ENCODE measurements at regions not wholly inside any gene's neighbourhood (a gene's known extent, or its start where the extent isn't known, plus 50 kb on each side); places are given as distances from the start of the nearest gene placed in this dataset.

- H3K27ac ChIP-seq (ENCODE audit: low read depth, low read length, severe bottlenecking), result no peak overlapping the region
- no peaks in the 10 kb centered on the region for H3K36me3 ChIP-seq (ENCODE audit: control insufficient read depth, insufficient read depth, low read length)
- H3K4me3 ChIP-seq (ENCODE audit: extremely low read depth, insufficient read depth, low read length, poor library complexity, severe bottlenecking), result no peak overlapping the region
- no peaks in the 10 kb centered on the region for H3K9me3 ChIP-seq (ENCODE audit: control insufficient read depth, low read length)
- no peaks in the 10 kb centered on the region for H3K4me1 ChIP-seq (ENCODE audit: control insufficient read depth, insufficient read depth, low read length, poor library complexity, severe bottlenecking)
These were observed 724.6 kb downstream of the UTRN start for GRCh38 chr6:145009711-145010110.

- Histone ChIP-seq H3K4me3 (ENCODE audit: extremely low read depth, insufficient read depth, low read length, poor library complexity, severe bottlenecking) (no peak overlapping the region), H3K4me1 (ENCODE audit: control insufficient read depth, insufficient read depth, low read length, poor library complexity, severe bottlenecking) (peaks cover 7% of the 10 kb centered on the region), H3K27ac (ENCODE audit: low read depth, low read length, severe bottlenecking) (no peak overlapping the region), H3K9me3 (ENCODE audit: control insufficient read depth, low read length) (no peaks in the 10 kb centered on the region), H3K36me3 (ENCODE audit: control insufficient read depth, insufficient read depth, low read length) (no peaks in the 10 kb centered on the region)
- 0% methylated on average over 1 of the region's 5 CpGs for WGBS, 2 experiments (ENCODE audit: insufficient coverage in 2 of 2)
These were observed 723.2 kb downstream of the EPM2A start for GRCh38 chr6:145012039-145012662.

- Histone ChIP-seq H3K9me3 (ENCODE audit: control insufficient read depth, low read length) (no peaks in the 10 kb centered on the region), H3K27ac (ENCODE audit: low read depth, low read length, severe bottlenecking) (peak overlapping the region; percentile 73), H3K36me3 (ENCODE audit: control insufficient read depth, insufficient read depth, low read length) (no peaks in the 10 kb centered on the region), H3K4me1 (ENCODE audit: control insufficient read depth, insufficient read depth, low read length, poor library complexity, severe bottlenecking) (peaks cover 10% of the 10 kb centered on the region), H3K4me3 (ENCODE audit: extremely low read depth, insufficient read depth, low read length, poor library complexity, severe bottlenecking) (no peak overlapping the region)
- no CpG with 5 or more reads among the region's 2 CpGs for WGBS, 2 experiments (ENCODE audit: insufficient coverage in 2 of 2)
These were observed 719.4 kb downstream of the EPM2A start for GRCh38 chr6:145015739-145016558.

- no peak overlapping the region for H3K27ac ChIP-seq (ENCODE audit: low read depth, low read length, severe bottlenecking)
- H3K9me3 ChIP-seq (ENCODE audit: control insufficient read depth, low read length), result no peaks in the 10 kb centered on the region
These were observed 718.3 kb downstream of the EPM2A start for GRCh38 chr6:145017051-145017450.

DNA sequence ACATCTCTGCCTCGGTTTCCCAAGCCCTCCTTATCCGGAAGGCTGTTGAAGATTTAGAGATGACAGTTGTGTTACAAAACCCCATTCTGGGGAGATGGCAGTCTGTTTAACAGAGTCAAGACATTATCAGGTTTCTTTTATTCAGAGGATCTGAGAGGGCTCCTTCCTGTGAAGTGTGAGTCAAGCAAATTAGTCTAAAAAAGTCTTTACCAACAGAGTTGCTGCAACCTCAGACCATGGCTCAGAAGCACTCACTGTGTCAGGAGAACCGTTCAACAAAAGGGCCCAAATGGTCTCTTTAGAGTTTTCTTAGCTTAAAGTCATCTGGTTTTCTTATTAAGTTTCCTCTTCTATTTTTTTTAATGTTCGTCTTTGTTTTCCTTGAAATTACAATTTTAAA is 717.8 kb downstream of the EPM2A start:
- WGBS, 2 experiments (ENCODE audit: insufficient coverage in 2 of 2), result 0% methylated on average over 1 of the region's 4 CpGs; no CpG with 5 or more reads in 1 of the 2 experiments
- Histone ChIP-seq H3K9me3 (ENCODE audit: control insufficient read depth, low read length) (no peaks in the 10 kb centered on the region), H3K36me3 (ENCODE audit: control insufficient read depth, insufficient read depth, low read length) (no peaks in the 10 kb centered on the region), H3K4me1 (ENCODE audit: control insufficient read depth, insufficient read depth, low read length, poor library complexity, severe bottlenecking) (peaks cover 10% of the 10 kb centered on the region), H3K4me3 (ENCODE audit: extremely low read depth, insufficient read depth, low read length, poor library complexity, severe bottlenecking) (no peak overlapping the region), H3K27ac (ENCODE audit: low read depth, low read length, severe bottlenecking) (no peak overlapping the region)

More at GRCh38 chr6:145017051-145017450, 718.3 kb downstream of the EPM2A start:
- H3K36me3 ChIP-seq (ENCODE audit: control insufficient read depth, insufficient read depth, low read length), result no peaks in the 10 kb centered on the region
- H3K4me3 ChIP-seq (ENCODE audit: extremely low read depth, insufficient read depth, low read length, poor library complexity, severe bottlenecking), result no peak overlapping the region
- peaks cover 10% of the 10 kb centered on the region for H3K4me1 ChIP-seq (ENCODE audit: control insufficient read depth, insufficient read depth, low read length, poor library complexity, severe bottlenecking)

DNA sequence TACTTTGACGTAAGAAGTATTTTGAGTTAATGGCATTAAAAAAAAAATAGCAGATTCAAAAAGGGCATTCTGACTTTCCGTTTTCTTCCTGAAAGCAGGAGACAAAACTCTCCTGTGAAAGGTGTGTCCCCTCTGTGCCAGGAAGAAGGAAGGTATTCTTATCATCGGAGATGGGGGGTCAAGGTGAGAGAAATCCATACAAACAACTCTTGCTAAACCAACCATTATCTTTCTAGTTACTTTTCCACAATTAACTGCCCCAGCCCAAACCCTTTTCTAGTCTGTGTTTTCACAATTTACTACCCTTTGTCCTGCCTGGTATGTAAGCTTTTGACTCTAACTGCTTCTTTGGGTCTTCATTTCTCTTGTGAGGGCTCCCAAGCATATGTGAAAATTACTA is 717.3 kb downstream of the EPM2A start:
- WGBS, 2 experiments (ENCODE audit: insufficient coverage in 2 of 2), result 100% methylated on average over 1 to 2 of the region's 3 CpGs

DNA sequence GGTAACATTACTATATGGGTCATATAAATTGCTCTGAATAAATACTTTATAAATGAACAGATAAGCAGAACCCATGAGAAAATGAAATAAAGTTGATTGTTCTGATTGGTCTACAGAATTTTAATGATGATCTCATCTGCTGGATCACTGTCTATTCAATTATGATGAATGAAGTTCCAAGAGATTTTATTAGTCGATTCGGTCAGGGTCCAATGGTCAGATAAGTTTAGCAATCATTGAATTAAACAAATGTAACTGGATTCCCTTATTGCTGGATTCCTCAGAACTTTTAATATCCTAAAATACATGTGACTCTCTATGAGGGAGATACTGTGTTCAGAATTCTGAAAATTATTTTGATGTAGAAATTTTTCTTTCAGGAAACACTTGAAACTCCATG is 715.2 kb downstream of the EPM2A start:
- peaks cover 10% of the 10 kb centered on the region for H3K4me1 ChIP-seq (ENCODE audit: control insufficient read depth, insufficient read depth, low read length, poor library complexity, severe bottlenecking)
- WGBS, 2 experiments (ENCODE audit: insufficient coverage in 2 of 2), result 83% methylated on average over 1 of the region's 2 CpGs; no CpG with 5 or more reads in 1 of the 2 experiments
- H3K9me3 ChIP-seq (ENCODE audit: control insufficient read depth, low read length), result no peaks in the 10 kb centered on the region
- H3K36me3 ChIP-seq (ENCODE audit: control insufficient read depth, insufficient read depth, low read length), result no peaks in the 10 kb centered on the region
- H3K4me3 ChIP-seq (ENCODE audit: extremely low read depth, insufficient read depth, low read length, poor library complexity, severe bottlenecking), result no peak overlapping the region
- no peak overlapping the region for H3K27ac ChIP-seq (ENCODE audit: low read depth, low read length, severe bottlenecking)

More for the DNA sequence above, 717.3 kb downstream of the EPM2A start:
- H3K9me3 ChIP-seq (ENCODE audit: control insufficient read depth, low read length), result no peaks in the 10 kb centered on the region
- H3K27ac ChIP-seq (ENCODE audit: low read depth, low read length, severe bottlenecking), result no peak overlapping the region
- no peak overlapping the region for H3K4me3 ChIP-seq (ENCODE audit: extremely low read depth, insufficient read depth, low read length, poor library complexity, severe bottlenecking)
- no peaks in the 10 kb centered on the region for H3K36me3 ChIP-seq (ENCODE audit: control insufficient read depth, insufficient read depth, low read length)
- H3K4me1 ChIP-seq (ENCODE audit: control insufficient read depth, insufficient read depth, low read length, poor library complexity, severe bottlenecking), result peaks cover 10% of the 10 kb centered on the region

DNA sequence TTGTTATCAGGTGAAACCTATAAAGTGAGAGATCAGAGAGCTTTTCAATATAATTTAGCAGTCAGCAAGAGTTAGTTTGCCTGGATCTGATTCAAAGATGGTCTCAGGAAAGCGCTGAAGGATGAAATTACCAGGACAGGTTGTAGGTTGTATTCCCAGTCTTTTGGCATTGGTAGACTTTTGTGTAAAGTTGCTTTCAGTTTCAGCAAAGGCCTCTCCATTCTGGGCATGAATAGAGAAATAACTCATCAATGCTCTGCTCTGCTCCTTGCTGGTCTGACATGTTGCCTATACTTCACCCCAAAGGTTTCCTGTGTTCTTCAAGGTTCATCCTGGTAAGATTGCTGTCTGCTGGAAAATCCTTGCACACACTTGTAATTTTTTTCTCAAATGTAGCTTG is 714.8 kb downstream of the EPM2A start:
- Histone ChIP-seq H3K36me3 (ENCODE audit: control insufficient read depth, insufficient read depth, low read length) (no peaks in the 10 kb centered on the region), H3K4me1 (ENCODE audit: control insufficient read depth, insufficient read depth, low read length, poor library complexity, severe bottlenecking) (peaks cover 9% of the 10 kb centered on the region), H3K27ac (ENCODE audit: low read depth, low read length, severe bottlenecking) (no peak overlapping the region), H3K9me3 (ENCODE audit: control insufficient read depth, low read length) (no peaks in the 10 kb centered on the region), H3K4me3 (ENCODE audit: extremely low read depth, insufficient read depth, low read length, poor library complexity, severe bottlenecking) (no peak overlapping the region)
- 80 to 100% methylated on average over 1 of the region's 1 CpG for WGBS, 2 experiments (ENCODE audit: insufficient coverage in 2 of 2)

DNA sequence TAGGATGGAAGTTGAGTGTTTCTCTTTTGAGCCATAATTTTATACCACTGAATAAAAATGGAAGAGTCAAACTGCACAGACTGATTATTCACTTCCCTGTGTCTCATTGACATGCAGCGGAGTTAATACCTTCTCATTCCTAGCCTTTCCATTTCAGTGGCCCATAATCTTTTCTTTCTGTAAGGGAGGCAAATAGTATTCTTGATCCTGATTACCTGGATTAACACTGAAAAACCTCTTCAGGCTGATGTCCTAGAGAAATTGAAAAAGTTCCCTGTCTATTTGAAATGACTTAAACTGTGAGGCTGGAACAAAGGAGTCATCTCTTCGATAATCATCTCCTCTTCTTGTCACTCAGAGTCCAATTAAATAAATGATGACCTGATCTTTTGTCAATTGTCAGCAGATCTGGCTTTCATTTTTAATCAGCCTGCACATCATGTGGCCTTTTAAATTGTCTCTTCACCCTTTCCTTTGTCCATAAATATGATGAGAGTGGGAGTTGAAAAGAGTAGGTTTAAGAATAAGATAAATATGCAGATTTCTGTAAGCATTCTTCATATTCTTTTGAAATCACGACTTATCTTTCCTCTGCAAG is 713.0 kb downstream of the EPM2A start:
- H3K4me1 ChIP-seq (ENCODE audit: control insufficient read depth, insufficient read depth, low read length, poor library complexity, severe bottlenecking), result peaks cover 1% of the 10 kb centered on the region
- no peaks in the 10 kb centered on the region for H3K36me3 ChIP-seq (ENCODE audit: control insufficient read depth, insufficient read depth, low read length)
- 100% methylated on average over 1 of the region's 3 CpGs; no CpG with 5 or more reads in 1 of the 2 experiments for WGBS, 2 experiments (ENCODE audit: insufficient coverage in 2 of 2)
- H3K9me3 ChIP-seq (ENCODE audit: control insufficient read depth, low read length), result no peaks in the 10 kb centered on the region
- H3K4me3 ChIP-seq (ENCODE audit: extremely low read depth, insufficient read depth, low read length, poor library complexity, severe bottlenecking), result no peak overlapping the region
- H3K27ac ChIP-seq (ENCODE audit: low read depth, low read length, severe bottlenecking), result peak overlapping the region; percentile 30

- Histone ChIP-seq H3K36me3 (ENCODE audit: control insufficient read depth, insufficient read depth, low read length) (no peaks in the 10 kb centered on the region), H3K9me3 (ENCODE audit: control insufficient read depth, low read length) (no peaks in the 10 kb centered on the region), H3K27ac (ENCODE audit: low read depth, low read length, severe bottlenecking) (peak overlapping the region; percentile 39), H3K4me1 (ENCODE audit: control insufficient read depth, insufficient read depth, low read length, poor library complexity, severe bottlenecking) (no peaks in the 10 kb centered on the region), H3K4me3 (ENCODE audit: extremely low read depth, insufficient read depth, low read length, poor library complexity, severe bottlenecking) (no peak overlapping the region)
- WGBS, 2 experiments (ENCODE audit: insufficient coverage in 2 of 2), result 83% methylated on average over 1 of the region's 3 CpGs; no CpG with 5 or more reads in 1 of the 2 experiments
These were observed 712.1 kb downstream of the EPM2A start for GRCh38 chr6:145023116-145023726.
